CD4-positive, alpha-beta T cell (primary cell): ENCODE measurements at regions not wholly inside any gene's neighbourhood (a gene's known extent, or its start where the extent isn't known, plus 50 kb on each side); places are given as distances from the start of the nearest gene placed in this dataset.

Experiments
- ATAC-seq: fragments of 200-7000 bp; cut with Tn5 transposase; one replicate; pipeline ENCODE4 v1.10.0; 2022; ENCODE audit warnings: mild to moderate bottlenecking; ENCODE audit not compliant: poor library complexity
- CTCF ChIA-PET: fragments of 350-600 bp; sonication (Branson Sonifier 250); formaldehyde crosslinking; loops from one replicate; lab custom pipeline; 2021; ENCODE audit warnings: antibody characterized with exemption, inconsistent platforms; lab: Charles Lee
- POLR2A ChIA-PET: fragments of 350-600 bp; sonication (Branson Sonifier 250); formaldehyde crosslinking; loops from one replicate; lab custom pipeline; 2021; ENCODE audit warnings: antibody characterized with exemption, inconsistent platforms; lab: Charles Lee
- DNase-seq, 14 experiments: peaks; one replicate each; pipeline ENCODE4 v3.0.0-alpha.2; 2013 to 2020; ENCODE audit warnings: mixed read lengths in 2 of 14
- H3K27ac ChIP-seq, 2 donors: one replicate each; pipeline versions ENCODE4 v1.5.1 to v1.7.0; 2013; ENCODE audit warnings: low read length in 2 of 2, low read depth in 1 of 2, mild to moderate bottlenecking in 1 of 2
- H3K27me3 ChIP-seq, 2 experiments: 1 replicate in 1 of 2; 2 replicates in 1 of 2; pipeline versions ENCODE4 v1.6.1 to v1.7.0; 2013; ENCODE audit warnings: low read length in 2 of 2, control low read depth in 1 of 2, mild to moderate bottlenecking in 1 of 2, moderate library complexity in 1 of 2; ENCODE audit not compliant: insufficient read depth in 2 of 2, control insufficient read depth in 1 of 2
- H3K36me3 ChIP-seq: one replicate; pipeline ENCODE4 v1.6.1; 2013; ENCODE audit warnings: low read length, control low read depth; ENCODE audit not compliant: insufficient read depth
- H3K4me1 ChIP-seq: one replicate; pipeline ENCODE4 v1.6.1; 2013; ENCODE audit warnings: low read length, control low read depth; ENCODE audit not compliant: insufficient read depth
- H3K4me3 ChIP-seq: one replicate; pipeline ENCODE4 v1.5.1; 2013; ENCODE audit warnings: mild to moderate bottlenecking, low read length, moderate library complexity
- H3K9me3 ChIP-seq, 2 experiments: 1 replicate in 1 of 2; 2 replicates in 1 of 2; pipeline versions ENCODE4 v1.6.1 to v1.7.0; 2013; ENCODE audit warnings: low read length in 2 of 2, mild to moderate bottlenecking in 2 of 2, control low read depth in 1 of 2, moderate library complexity in 1 of 2; ENCODE audit not compliant: control insufficient read depth in 1 of 2, insufficient read depth in 1 of 2
- H3K27ac Mint-ChIP-seq: one replicate; pipeline ENCODE4 v1.8.0; 2020; ENCODE audit warnings: mixed read lengths
- H3K27me3 Mint-ChIP-seq: one replicate; pipeline ENCODE4 v1.8.0; 2021; ENCODE audit warnings: mixed read lengths
- H3K36me3 Mint-ChIP-seq: one replicate; pipeline ENCODE4 v1.8.0; 2021; ENCODE audit warnings: low read depth, mixed read lengths
- H3K4me1 Mint-ChIP-seq: one replicate; pipeline ENCODE4 v1.8.0; 2021; ENCODE audit warnings: low read depth, mixed read lengths
- H3K4me3 Mint-ChIP-seq: one replicate; pipeline ENCODE4 v1.8.0; 2020; ENCODE audit warnings: mild to moderate bottlenecking, mixed read lengths
- H3K9me3 Mint-ChIP-seq: one replicate; pipeline ENCODE4 v1.8.0; 2020; ENCODE audit warnings: mixed read lengths
- CTCF ChIP-seq: fragments of 200-600 bp; IDR thresholded peaks from one replicate; pipeline ENCODE4 v1.8.0; 2022; ENCODE audit warnings: antibody characterized with exemption, mild to moderate bottlenecking
- intact Hi-C, 2 experiments: fragments of 100-400 bp; cut with DNase I in 1 of 2; cut with micrococcal nuclease in 1 of 2; formaldehyde crosslinking; loops; one replicate each; pipeline versions ENCODE4 v1.15.1 to v1.9.0; 2023 to 2025; cut with DNase I, micrococcal nuclease

GRCh38 chr1:72662918-72663317 is 380.6 kb upstream of the NEGR1 start:
- DNase-seq (no peak), ATAC-seq (no peak)
- CTCF ChIA-PET, result no interaction called here
- Histone ChIP-seq H3K4me1 (no peaks in the 10 kb centered on the region), H3K27me3 (no peaks in the 10 kb centered on the region), H3K36me3 (no peaks in the 10 kb centered on the region), H3K4me3 (no peak overlapping the region), H3K9me3 (peaks cover 0 to 3% of the 10 kb centered on the region in 2 experiments), H3K27ac (no peak overlapping the region)
- no peak overlapping the region for H3K4me3 Mint-ChIP-seq
- POLR2A ChIA-PET, result no interaction called here
- no peaks in the 10 kb centered on the region for H3K36me3 Mint-ChIP-seq
- intact Hi-C loops, result no loop called here
- H3K27ac Mint-ChIP-seq, result no peak overlapping the region
- no peak for TF ChIP-seq CTCF
- no peaks in the 10 kb centered on the region for H3K4me1 Mint-ChIP-seq
- no peaks in the 10 kb centered on the region for H3K9me3 Mint-ChIP-seq
- H3K27me3 Mint-ChIP-seq, result no peaks in the 10 kb centered on the region

GRCh38 chr1:72650843-72651435 is 368.6 kb upstream of the NEGR1 start:
- Mint-ChIP-seq H3K36me3 (no peaks in the 10 kb centered on the region), H3K27ac (no peak overlapping the region), H3K4me1 (no peaks in the 10 kb centered on the region), H3K4me3 (no peak overlapping the region), H3K9me3 (peaks cover 2% of the 10 kb centered on the region), H3K27me3 (no peaks in the 10 kb centered on the region)
- intact Hi-C loops, result no loop called here
- Histone ChIP-seq H3K27ac (no peak overlapping the region), H3K9me3 (peaks cover 0 to 18% of the 10 kb centered on the region in 2 experiments), H3K4me3 (no peak overlapping the region), H3K4me1 (no peaks in the 10 kb centered on the region), H3K36me3 (no peaks in the 10 kb centered on the region), H3K27me3 (no peaks in the 10 kb centered on the region)
- ChIA-PET CTCF (no interaction called here), POLR2A (no interaction called here)
- DNase-seq (no peak), ATAC-seq (no peak)
- TF ChIP-seq CTCF, result no peak

- peaks cover 0 to 18% of the 10 kb centered on the region in 2 experiments for H3K9me3 ChIP-seq
- intact Hi-C loops, result no loop called here
- H3K27me3 Mint-ChIP-seq, result no peaks in the 10 kb centered on the region
- H3K27me3 ChIP-seq, result no peaks in the 10 kb centered on the region
- ChIA-PET POLR2A (no interaction called here), CTCF (no interaction called here)
- H3K36me3 ChIP-seq, result no peaks in the 10 kb centered on the region
- H3K36me3 Mint-ChIP-seq, result no peaks in the 10 kb centered on the region
- H3K27ac ChIP-seq, result no peak overlapping the region
- H3K4me3 Mint-ChIP-seq, result no peak overlapping the region
- no peaks in the 10 kb centered on the region for H3K4me1 Mint-ChIP-seq
- ATAC-seq (no peak), DNase-seq (no peak)
- no peak overlapping the region for H3K4me3 ChIP-seq
- no peak for TF ChIP-seq CTCF
- no peaks in the 10 kb centered on the region for H3K4me1 ChIP-seq
- peaks cover 2% of the 10 kb centered on the region for H3K9me3 Mint-ChIP-seq
- no peak overlapping the region for H3K27ac Mint-ChIP-seq
Observed at GRCh38 chr1:72649991-72650390, 367.7 kb upstream of the NEGR1 start.
